ENCODE measurements at regions not wholly inside any gene's neighbourhood (a gene's known extent, or its start where the extent isn't known, plus 50 kb on each side); places are given as distances from the start of the nearest gene placed in this dataset.

GRCh38 chr10:56880606-56881005 lies 519.5 kb upstream of the ZWINT start:
- TF ChIP-seq CTCF (IDR thresholded peaks at IDR 0.05) (no peak), POLR2A (IDR thresholded peaks at IDR 0.05) (no peak), EP300 (IDR thresholded peaks at IDR 0.05) (no peak)

Measured in tibial nerve (tissue), 4 donors.